ENCODE measurements at regions not wholly inside any gene's neighbourhood (a gene's known extent, or its start where the extent isn't known, plus 50 kb on each side); places are given as distances from the start of the nearest gene placed in this dataset.

GRCh38 chr1:107004421-107004820 lies 52.1 kb upstream of the PRMT6 start:
- TF ChIP-seq CTCF (IDR thresholded peaks at IDR 0.05): no peak
- no peak for TF ChIP-seq POLR2A (IDR thresholded peaks at IDR 0.05)

All from testis (tissue), 2 donors.